ENCODE measurements at regions not wholly inside any gene's neighbourhood (a gene's known extent, or its start where the extent isn't known, plus 50 kb on each side); places are given as distances from the start of the nearest gene placed in this dataset.
"Not testable (repeated sequence)": the region's sequence is repeated elsewhere in the genome, so short reads cannot be mapped to it uniquely, and the experiment has no call there.

GRCh38 chr5:9782826-9783560, 152.8 kb upstream of the TAS2R1 start:
- no peak for DNase-seq

GRCh38 chr5:9781890-9782289, 151.7 kb upstream of the TAS2R1 start:
- no peak for DNase-seq

DNA sequence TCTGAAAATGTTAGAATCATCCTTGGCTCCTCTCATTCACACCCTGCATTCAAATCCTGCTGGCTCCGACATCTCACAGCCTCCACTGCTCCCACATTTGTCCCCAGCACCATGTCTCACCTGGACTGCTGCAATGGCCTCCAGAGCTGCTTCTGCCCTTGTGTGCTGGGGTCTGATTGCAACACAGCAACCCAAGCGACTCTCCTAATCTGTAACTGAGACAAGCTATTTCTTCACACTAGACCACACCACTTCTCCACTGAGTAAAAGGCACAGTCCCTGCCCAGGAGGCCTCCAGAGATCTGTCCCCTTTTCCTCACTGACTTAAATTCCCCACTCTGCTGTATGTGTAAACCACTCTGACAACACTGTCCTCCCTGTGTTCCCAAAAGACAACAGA, 151.1 kb upstream of the TAS2R1 start:
- DNase-seq: no peak

- DNase-seq: no peak
Observed at GRCh38 chr5:9780501-9780900, 150.3 kb upstream of the TAS2R1 start.

- DNase-seq: no peak
Observed at GRCh38 chr5:9776525-9776924, 146.4 kb upstream of the TAS2R1 start.

DNA sequence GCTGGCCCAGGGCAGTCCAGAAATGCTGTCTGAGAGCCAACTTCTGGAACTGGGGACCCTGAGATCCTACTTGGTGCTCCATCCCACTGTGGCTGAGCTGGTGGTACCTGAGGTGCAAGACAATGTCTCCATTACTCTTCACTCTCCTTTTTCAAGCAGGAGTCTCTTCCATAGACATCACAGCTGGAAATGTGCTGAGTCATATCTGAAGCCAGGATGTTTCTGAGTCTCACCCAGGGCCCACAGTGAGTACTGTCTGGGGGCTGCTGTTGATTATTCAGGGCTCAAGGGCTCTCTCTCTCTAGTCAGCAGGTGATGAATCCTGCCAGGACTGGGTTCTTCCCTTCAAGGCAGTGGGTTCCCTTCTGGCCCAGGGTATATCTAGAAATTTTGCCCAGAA, 145.2 kb upstream of the TAS2R1 start:
- DNase-seq: no peak

DNA sequence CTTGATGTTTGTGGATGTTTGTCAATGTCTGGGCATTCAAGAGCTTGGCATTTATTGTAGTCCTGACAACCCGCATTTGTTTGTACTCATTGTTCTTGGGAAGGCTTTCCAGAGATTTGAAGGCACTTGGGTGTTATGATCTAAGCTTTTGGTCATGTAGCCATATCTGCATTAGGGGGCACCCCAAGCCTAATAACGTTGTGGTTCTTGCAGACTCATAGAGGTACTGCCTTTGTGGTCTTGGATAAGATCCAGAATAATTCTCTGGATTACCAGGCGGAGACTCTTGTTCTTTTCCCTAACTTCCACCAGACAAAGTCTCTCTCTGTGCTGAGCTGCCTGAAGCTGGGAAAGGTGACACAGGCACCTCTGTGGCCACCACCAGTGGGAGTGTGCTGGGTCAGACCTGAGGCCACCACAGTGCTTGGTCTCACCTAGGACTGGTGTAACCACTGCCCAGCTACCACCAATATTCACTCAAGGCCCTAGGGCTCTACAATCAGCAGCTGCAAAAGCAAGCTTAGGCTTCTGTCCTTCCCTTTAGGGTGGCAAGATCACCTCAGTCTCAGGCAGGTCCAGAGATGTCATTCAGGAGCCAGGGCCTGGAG, 144.4 kb upstream of the TAS2R1 start:
- no peak for DNase-seq

GRCh38 chr5:9771079-9771478, 140.9 kb upstream of the TAS2R1 start:
- DNase-seq: no peak

DNA sequence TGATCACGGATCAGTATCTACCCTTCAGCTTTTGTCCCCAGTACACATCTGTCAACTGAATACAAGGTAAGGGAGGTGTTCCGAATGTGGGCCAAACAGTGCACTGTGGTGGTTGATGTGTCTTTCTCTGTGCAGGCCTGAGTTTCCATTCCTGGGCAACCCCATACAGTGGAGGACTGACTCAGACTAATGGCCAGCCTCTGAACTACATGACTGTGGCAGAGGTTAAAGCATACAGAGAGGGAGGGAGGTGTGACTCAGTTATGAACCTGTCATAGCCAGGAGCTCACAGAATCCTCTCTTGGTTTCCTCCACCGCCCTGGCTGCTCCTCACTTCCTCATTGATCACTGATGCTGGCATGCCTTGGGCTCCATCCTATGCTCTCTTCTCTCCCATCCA, 136.4 kb upstream of the TAS2R1 start:
- DNase-seq: no peak

GRCh38 chr5:9765419-9766140, 135.4 kb upstream of the TAS2R1 start:
- no peak for DNase-seq

GRCh38 chr5:9761706-9762105, 131.6 kb upstream of the TAS2R1 start:
- DNase-seq: no peak

DNA sequence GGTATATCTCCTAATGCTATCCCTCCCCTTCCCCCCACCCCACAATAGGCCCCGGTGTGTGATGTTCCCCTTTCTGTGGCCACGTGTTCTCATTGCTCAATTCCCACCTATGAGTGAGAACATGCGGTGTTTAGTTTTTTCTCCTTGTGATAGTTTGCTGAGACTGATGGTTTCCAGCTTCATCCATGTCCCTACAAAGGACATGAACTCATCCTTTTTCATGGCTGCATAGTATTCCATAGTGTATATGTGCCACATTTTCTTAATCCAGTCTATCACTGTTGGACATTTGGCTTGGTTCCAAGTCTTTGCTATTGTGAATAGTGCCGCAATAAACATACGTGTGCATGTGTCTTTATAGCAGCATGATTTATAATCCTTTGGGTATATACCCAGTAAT, 122.5 kb upstream of the TAS2R1 start:
- not testable (repeated sequence) for DNase-seq

DNA sequence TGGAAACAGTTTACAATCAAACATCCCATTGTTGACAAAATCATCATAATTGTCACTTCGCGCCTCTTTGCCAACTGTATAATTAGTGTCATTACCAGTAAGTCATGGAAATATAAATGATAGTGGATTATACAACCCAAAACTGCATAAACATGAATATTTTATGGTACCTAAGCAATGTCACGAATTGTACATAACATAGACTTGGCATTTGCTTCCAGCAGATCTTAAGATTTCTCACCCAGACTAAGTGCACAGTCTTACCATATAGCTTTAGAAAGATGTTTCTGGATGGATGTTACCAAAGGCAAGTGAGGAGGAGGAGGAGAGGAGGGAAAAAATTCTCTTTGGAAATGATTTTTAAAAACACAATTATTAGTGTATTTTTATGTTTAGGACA, 113.4 kb upstream of the TAS2R1 start:
- DNase-seq: no peak

GRCh38 chr5:9742848-9743247, 112.7 kb upstream of the TAS2R1 start:
- DNase-seq: no peak

DNA sequence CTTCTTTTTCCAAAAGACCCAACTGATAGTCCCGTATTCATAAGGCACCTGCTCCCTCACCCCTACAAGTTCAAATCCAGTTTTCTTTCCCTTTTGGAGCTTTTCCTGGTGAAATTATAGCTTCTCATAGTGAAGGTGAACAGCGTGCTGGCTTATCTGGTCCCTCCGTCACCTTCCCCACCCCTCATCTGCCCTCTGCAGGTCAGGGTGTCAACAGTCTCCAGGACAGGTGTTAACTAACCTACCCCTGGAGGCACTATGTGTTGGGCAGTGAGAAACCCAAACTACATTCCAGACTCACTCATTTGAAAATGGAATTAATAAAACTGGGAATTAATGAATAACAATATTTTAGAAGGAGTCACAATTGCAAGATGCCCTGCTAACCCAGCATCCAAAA, 109.0 kb upstream of the TAS2R1 start:
- no peak for DNase-seq

DNA sequence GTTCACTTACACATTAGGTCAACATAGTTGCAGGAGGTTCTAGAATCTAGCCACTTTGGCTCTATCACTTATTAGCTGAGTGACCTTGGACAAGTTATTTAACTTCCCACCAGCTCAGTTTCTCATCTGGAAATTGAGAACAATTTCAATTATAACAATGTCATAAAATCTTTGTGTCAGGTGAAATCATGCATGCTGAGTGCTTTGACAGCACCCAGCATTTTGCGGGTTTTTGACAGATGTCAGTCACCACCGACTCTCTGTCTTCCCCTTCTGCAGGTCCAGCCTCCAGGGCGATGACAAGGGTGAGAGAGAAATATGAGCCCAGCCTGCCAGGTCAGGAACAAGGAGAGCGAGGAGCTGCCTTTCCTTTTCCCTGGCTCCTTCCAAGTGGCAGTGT, 107.1 kb upstream of the TAS2R1 start:
- no peak for DNase-seq

- no peak for DNase-seq
Observed at GRCh38 chr5:9733486-9733885, 103.3 kb upstream of the TAS2R1 start.

DNA sequence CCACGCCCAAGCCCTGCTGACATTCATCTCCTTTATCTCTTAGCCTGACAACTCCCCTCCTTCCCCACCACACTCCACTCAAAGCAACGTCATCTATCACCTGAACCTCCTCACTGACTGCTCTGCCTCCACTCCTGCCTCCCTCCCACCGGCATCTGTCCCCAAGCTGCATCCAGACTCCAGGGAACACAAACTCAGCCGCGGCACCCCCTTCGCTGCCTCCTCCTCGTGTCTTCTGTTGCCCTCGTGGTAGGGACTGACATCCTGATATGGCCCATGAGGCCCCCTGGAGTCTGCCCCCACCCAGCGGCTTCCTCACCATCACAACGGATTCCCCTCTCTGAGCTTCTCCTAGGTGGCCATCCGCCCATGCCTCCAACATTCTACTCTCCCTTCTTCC, 101.0 kb upstream of the TAS2R1 start:
- no peak for DNase-seq

GRCh38 chr5:9728261-9728660, 98.1 kb upstream of the TAS2R1 start:
- DNase-seq: no peak

GRCh38 chr5:9726931-9727330, 96.8 kb upstream of the TAS2R1 start:
- DNase-seq: no peak

- DNase-seq: not testable (repeated sequence)
Observed at GRCh38 chr5:9725265-9725664, 95.1 kb upstream of the TAS2R1 start.

- no peak for DNase-seq
Observed at GRCh38 chr5:9724707-9725106, 94.6 kb upstream of the TAS2R1 start.

GRCh38 chr5:9722601-9723180, 92.5 kb upstream of the TAS2R1 start:
- DNase-seq: no peak

GRCh38 chr5:9721161-9721560, 91.0 kb upstream of the TAS2R1 start:
- no peak for DNase-seq
